ENCODE measurements at regions not wholly inside any gene's neighbourhood (a gene's known extent, or its start where the extent isn't known, plus 50 kb on each side); places are given as distances from the start of the nearest gene placed in this dataset.

DNA sequence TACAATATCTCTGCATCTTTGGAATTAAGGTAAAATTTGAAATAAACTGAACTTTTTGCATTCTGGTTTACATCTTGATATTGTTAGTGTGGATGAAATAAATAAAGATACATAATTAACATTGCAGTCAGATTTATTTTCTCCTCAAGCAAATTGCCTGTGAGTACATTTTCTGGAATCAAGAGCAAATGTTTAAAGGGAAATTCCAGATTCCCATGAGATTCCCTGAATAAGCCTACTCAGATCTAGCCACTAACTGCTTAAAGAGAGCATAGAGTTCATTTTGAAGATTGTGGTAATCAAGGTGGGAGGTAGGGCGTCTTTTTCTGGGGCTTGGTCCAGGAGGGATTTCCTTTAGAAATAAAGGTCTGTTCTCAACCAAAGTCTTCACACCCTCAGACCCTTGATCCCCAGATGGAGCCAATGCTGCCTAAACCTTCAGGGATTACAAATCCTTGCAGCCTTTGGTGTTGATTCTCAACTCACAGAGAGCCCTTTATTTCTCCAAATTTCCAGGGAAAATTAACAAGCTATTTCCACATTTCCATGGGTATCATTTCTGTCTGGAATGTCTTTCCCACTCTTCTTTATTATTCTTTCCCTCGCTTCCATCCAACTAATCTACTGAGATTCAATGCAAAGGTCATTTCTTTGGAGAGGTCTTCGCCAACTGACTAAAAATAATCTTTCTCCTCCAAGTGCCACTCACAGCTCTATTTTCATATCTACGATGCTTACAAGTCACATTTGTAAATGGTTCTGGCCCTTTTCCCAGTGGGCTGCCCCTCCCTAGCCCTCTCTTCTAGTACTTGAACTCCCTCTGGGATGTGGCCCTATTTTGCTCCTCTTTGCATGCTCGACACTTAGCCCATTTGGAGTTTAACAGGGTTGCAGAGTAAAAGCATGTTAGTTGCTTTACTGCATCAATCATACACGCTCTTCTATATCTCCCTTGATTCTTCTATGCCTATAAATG, 79.8 kb upstream of the SPATS2L start:
- Mint-ChIP-seq H3K4me1 (no peaks in the 10 kb centered on the region), H3K9me3 (ENCODE audit: insufficient read depth) (peaks cover 2% of the 10 kb centered on the region), H3K27ac (no peak overlapping the region), H3K4me3 (no peak overlapping the region), H3K27me3 (peaks cover 11% of the 10 kb centered on the region)
- ChIA-PET CTCF (no interaction called here), POLR2A (no interaction called here)
- TF ChIP-seq, protein P1, sequence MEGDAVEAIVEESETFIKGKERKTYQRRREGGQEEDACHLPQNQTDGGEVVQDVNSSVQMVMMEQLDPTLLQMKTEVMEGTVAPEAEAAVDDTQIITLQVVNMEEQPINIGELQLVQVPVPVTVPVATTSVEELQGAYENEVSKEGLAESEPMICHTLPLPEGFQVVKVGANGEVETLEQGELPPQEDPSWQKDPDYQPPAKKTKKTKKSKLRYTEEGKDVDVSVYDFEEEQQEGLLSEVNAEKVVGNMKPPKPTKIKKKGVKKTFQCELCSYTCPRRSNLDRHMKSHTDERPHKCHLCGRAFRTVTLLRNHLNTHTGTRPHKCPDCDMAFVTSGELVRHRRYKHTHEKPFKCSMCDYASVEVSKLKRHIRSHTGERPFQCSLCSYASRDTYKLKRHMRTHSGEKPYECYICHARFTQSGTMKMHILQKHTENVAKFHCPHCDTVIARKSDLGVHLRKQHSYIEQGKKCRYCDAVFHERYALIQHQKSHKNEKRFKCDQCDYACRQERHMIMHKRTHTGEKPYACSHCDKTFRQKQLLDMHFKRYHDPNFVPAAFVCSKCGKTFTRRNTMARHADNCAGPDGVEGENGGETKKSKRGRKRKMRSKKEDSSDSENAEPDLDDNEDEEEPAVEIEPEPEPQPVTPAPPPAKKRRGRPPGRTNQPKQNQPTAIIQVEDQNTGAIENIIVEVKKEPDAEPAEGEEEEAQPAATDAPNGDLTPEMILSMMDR (IDR thresholded peaks at IDR 0.05) = no peak
- no peak for TF ChIP-seq EZH2 (IDR thresholded peaks at IDR 0.05; ENCODE audit: borderline replicate concordance, insufficient read depth, low read depth, low read length, poor library complexity, severe bottlenecking)
- ATAC-seq (ENCODE audit: low read depth) (no peak), DNase-seq (no peak)
- Histone ChIP-seq H4K20me1 (ENCODE audit: control insufficient read depth, insufficient read depth, low read length, poor library complexity, severe bottlenecking) (no peaks in the 10 kb centered on the region), H2AFZ (ENCODE audit: insufficient read depth, low read depth, low read length, poor library complexity, severe bottlenecking) (no peak overlapping the region), H3K4me1 (ENCODE audit: control insufficient read depth in 2 of 2, insufficient read depth in 2 of 2, low read length in 2 of 2) (no peaks in the 10 kb centered on the region), H3K4me2 (replicated peaks; ENCODE audit: low read depth, low read length, poor library complexity, severe bottlenecking) (no peak overlapping the region), H3K79me2 (ENCODE audit: control insufficient read depth, insufficient read depth, low read length) (no peaks in the 10 kb centered on the region), H3K36me3 (replicated peaks in 1 of 2; ENCODE audit: control extremely low read depth in 1 of 2, control insufficient read depth in 1 of 2, extremely low read depth in 1 of 2, insufficient read depth in 2 of 2, low read length in 1 of 2) (no peaks in the 10 kb centered on the region), H3K4me3 (ENCODE audit: control extremely low read depth in 1 of 5, extremely low read depth in 1 of 5, insufficient read depth in 1 of 5, low read depth in 2 of 5, low read length in 4 of 5) (no peak overlapping the region), H3K9ac (ENCODE audit: low read length) (no peak overlapping the region), H3K27me3 (replicated peaks in 1 of 4; ENCODE audit: control extremely low read depth in 1 of 4, control insufficient read depth in 3 of 4, insufficient read depth in 4 of 4, low read length in 3 of 4) (peaks cover 0 to 7% (median 0%) of the 10 kb centered on the region in 4 experiments), H3K9me3 (ENCODE audit: control extremely low read depth in 1 of 3, control insufficient read depth in 2 of 3, insufficient read depth in 1 of 3, low read length in 2 of 3) (no peaks in the 10 kb centered on the region), H3K27ac (ENCODE audit: low read length in 2 of 2) (no peak overlapping the region)
- 85% methylated on average over 3 of the region's 6 CpGs for WGBS (ENCODE audit: insufficient coverage)
- intact Hi-C loops (cut with micrococcal nuclease) = no loop called here

DNA sequence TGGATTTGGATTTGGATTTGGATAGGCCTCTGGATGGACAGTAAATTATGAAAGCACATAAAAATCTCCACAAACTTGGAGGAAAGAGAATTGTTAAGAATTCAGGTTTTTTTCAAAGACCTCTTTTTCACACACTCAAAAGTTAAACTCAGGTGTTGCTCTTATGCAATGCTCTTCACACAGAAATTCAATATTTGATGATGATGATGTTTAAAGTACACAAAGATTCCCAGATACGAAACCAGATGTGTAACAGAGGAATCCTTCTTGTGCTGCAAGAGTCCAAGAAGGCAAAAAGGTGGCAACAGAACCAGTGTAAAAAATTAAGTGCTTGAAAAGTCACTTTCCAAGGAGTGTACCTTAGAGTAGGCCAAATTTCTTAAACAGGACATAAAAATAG, 75.8 kb upstream of the SPATS2L start:
- ChIA-PET POLR2A (no interaction called here), CTCF (no interaction called here)
- Histone ChIP-seq H3K4me3 (ENCODE audit: control extremely low read depth in 1 of 5, extremely low read depth in 1 of 5, insufficient read depth in 1 of 5, low read depth in 2 of 5, low read length in 4 of 5) (no peak overlapping the region), H3K4me2 (replicated peaks; ENCODE audit: low read depth, low read length, poor library complexity, severe bottlenecking) (no peak overlapping the region), H3K36me3 (replicated peaks in 1 of 2; ENCODE audit: control extremely low read depth in 1 of 2, control insufficient read depth in 1 of 2, extremely low read depth in 1 of 2, insufficient read depth in 2 of 2, low read length in 1 of 2) (no peaks in the 10 kb centered on the region), H3K9ac (ENCODE audit: low read length) (no peak overlapping the region), H3K79me2 (ENCODE audit: control insufficient read depth, insufficient read depth, low read length) (no peaks in the 10 kb centered on the region), H3K27me3 (replicated peaks in 1 of 4; ENCODE audit: control extremely low read depth in 1 of 4, control insufficient read depth in 3 of 4, insufficient read depth in 4 of 4, low read length in 3 of 4) (peaks cover 0 to 7% (median 0%) of the 10 kb centered on the region in 4 experiments), H3K4me1 (ENCODE audit: control insufficient read depth in 2 of 2, insufficient read depth in 2 of 2, low read length in 2 of 2) (no peaks in the 10 kb centered on the region), H2AFZ (ENCODE audit: insufficient read depth, low read depth, low read length, poor library complexity, severe bottlenecking) (no peak overlapping the region), H4K20me1 (ENCODE audit: control insufficient read depth, insufficient read depth, low read length, poor library complexity, severe bottlenecking) (no peaks in the 10 kb centered on the region), H3K27ac (ENCODE audit: low read length in 2 of 2) (no peak overlapping the region), H3K9me3 (ENCODE audit: control extremely low read depth in 1 of 3, control insufficient read depth in 2 of 3, insufficient read depth in 1 of 3, low read length in 2 of 3) (no peaks in the 10 kb centered on the region)
- 67% methylated on average over 1 of the region's 1 CpG for WGBS (ENCODE audit: insufficient coverage)
- Mint-ChIP-seq H3K9me3 (ENCODE audit: insufficient read depth) (peaks cover 3% of the 10 kb centered on the region), H3K27ac (no peak overlapping the region), H3K4me3 (no peak overlapping the region), H3K4me1 (no peaks in the 10 kb centered on the region), H3K27me3 (peaks cover 14% of the 10 kb centered on the region)
- intact Hi-C loops (cut with micrococcal nuclease) = no loop called here
- ATAC-seq (ENCODE audit: low read depth) (no peak), DNase-seq (no peak)
- TF ChIP-seq, protein P1 (IDR thresholded peaks at IDR 0.05) = no peak
- TF ChIP-seq EZH2 (IDR thresholded peaks at IDR 0.05; ENCODE audit: borderline replicate concordance, insufficient read depth, low read depth, low read length, poor library complexity, severe bottlenecking) = no peak

Measured in B cell (primary cell).